ENCODE measurements at regions not wholly inside any gene's neighbourhood (a gene's known extent, or its start where the extent isn't known, plus 50 kb on each side); places are given as distances from the start of the nearest gene placed in this dataset.

GRCh38 chr2:14816069-14817060 lies 183.8 kb downstream of the LRATD1 start:
- H3K9me3 ChIP-seq (ENCODE audit: control insufficient read depth, insufficient read depth, low read length) = no peaks in the 10 kb centered on the region
- H3K36me3 ChIP-seq (ENCODE audit: control insufficient read depth, low read length) = no peaks in the 10 kb centered on the region
- no peak for TF ChIP-seq EZH2phosphoT487 (IDR thresholded peaks at IDR 0.05; ENCODE audit: borderline replicate concordance, low read length)
- no peak for TF ChIP-seq CTCF (IDR thresholded peaks at IDR 0.05; ENCODE audit: low read depth, low read length, poor library complexity, severe bottlenecking)
- no peak overlapping the region for H3K4me3 ChIP-seq (ENCODE audit: low read length)
- H3F3A ChIP-seq (ENCODE audit: control insufficient read depth, insufficient read depth) = no peaks in the 10 kb centered on the region
- no peaks in the 10 kb centered on the region for H3K4me1 ChIP-seq (ENCODE audit: control insufficient read depth, low read length)
- no peaks in the 10 kb centered on the region for H4K20me1 ChIP-seq (ENCODE audit: control insufficient read depth, insufficient read depth, low read depth, low read length)
- H3K27ac ChIP-seq (ENCODE audit: low read depth, low read length) = no peak overlapping the region
- no peaks in the 10 kb centered on the region for H3K9me2 ChIP-seq (replicated peaks; ENCODE audit: control insufficient read depth, low read length)
- H3K79me2 ChIP-seq (ENCODE audit: control insufficient read depth, low read length) = no peaks in the 10 kb centered on the region
- H3K4me2 ChIP-seq (ENCODE audit: low read length) = no peak overlapping the region
- no peaks in the 10 kb centered on the region for H3K27me3 ChIP-seq (ENCODE audit: control insufficient read depth, low read length)

DNA sequence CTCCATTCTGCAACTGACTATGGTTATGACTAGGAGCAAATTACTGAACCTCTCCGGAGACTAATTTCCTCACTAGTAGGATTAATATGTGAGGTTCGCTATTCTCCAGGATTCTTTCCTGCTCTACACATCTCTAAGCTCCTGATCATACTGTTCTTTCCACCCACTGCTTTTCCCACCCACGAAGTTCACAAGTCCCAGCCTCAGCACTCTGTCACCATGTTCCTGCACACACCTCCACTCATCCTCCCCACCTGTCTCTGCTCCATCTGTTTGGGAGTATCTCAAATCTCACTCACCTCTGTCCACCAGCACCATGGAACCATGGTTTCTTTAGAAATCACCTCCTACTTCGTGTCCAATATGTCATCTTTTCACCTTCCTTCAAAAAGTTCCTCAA lies 185.3 kb downstream of the LRATD1 start:
- H3K4me3 ChIP-seq (ENCODE audit: low read length) = no peak overlapping the region
- H3K79me2 ChIP-seq (ENCODE audit: control insufficient read depth, low read length) = no peaks in the 10 kb centered on the region
- H3K4me1 ChIP-seq (ENCODE audit: control insufficient read depth, low read length) = no peaks in the 10 kb centered on the region
- H3F3A ChIP-seq (ENCODE audit: control insufficient read depth, insufficient read depth) = no peaks in the 10 kb centered on the region
- no peaks in the 10 kb centered on the region for H4K20me1 ChIP-seq (ENCODE audit: control insufficient read depth, insufficient read depth, low read depth, low read length)
- H3K27ac ChIP-seq (ENCODE audit: low read depth, low read length) = no peak overlapping the region
- no peaks in the 10 kb centered on the region for H3K9me2 ChIP-seq (replicated peaks; ENCODE audit: control insufficient read depth, low read length)
- no peaks in the 10 kb centered on the region for H3K9me3 ChIP-seq (ENCODE audit: control insufficient read depth, insufficient read depth, low read length)
- H3K4me2 ChIP-seq (ENCODE audit: low read length) = no peak overlapping the region
- H3K27me3 ChIP-seq (ENCODE audit: control insufficient read depth, low read length) = no peaks in the 10 kb centered on the region
- no peaks in the 10 kb centered on the region for H3K36me3 ChIP-seq (ENCODE audit: control insufficient read depth, low read length)
- TF ChIP-seq CTCF (IDR thresholded peaks at IDR 0.05; ENCODE audit: low read depth, low read length, poor library complexity, severe bottlenecking) = no peak
- no peak for TF ChIP-seq EZH2phosphoT487 (IDR thresholded peaks at IDR 0.05; ENCODE audit: borderline replicate concordance, low read length)

DNA sequence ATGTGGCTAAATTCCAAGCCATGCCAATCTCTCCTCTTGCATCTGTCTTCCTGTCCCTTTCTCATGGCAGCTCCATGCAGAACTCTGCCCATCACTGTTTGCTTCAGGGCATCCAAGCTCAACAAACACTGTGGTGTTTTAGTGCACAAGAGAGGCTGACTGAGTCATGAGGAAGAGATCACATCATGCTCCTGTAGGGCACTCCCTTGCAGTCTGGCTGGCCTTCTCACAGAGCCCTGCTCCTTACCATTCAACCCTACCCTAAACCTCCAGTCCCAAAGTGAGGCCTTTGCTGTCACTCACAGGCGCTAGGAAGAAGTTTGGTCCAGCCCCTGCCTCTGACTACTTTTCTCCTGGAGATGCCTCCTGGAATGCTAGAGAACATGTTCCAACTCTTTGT lies 194.0 kb downstream of the LRATD1 start:
- H3K9me3 ChIP-seq (ENCODE audit: control insufficient read depth, insufficient read depth, low read length) = no peaks in the 10 kb centered on the region
- no peaks in the 10 kb centered on the region for H4K20me1 ChIP-seq (ENCODE audit: control insufficient read depth, insufficient read depth, low read depth, low read length)
- H3K36me3 ChIP-seq (ENCODE audit: control insufficient read depth, low read length) = no peaks in the 10 kb centered on the region
- H3K4me2 ChIP-seq (ENCODE audit: low read length) = no peak overlapping the region
- H3K27me3 ChIP-seq (ENCODE audit: control insufficient read depth, low read length) = no peaks in the 10 kb centered on the region
- H3K4me1 ChIP-seq (ENCODE audit: control insufficient read depth, low read length) = no peaks in the 10 kb centered on the region
- H3K4me3 ChIP-seq (ENCODE audit: low read length) = no peak overlapping the region
- TF ChIP-seq EZH2phosphoT487 (IDR thresholded peaks at IDR 0.05; ENCODE audit: borderline replicate concordance, low read length) (no peak), CTCF (IDR thresholded peaks at IDR 0.05; ENCODE audit: low read depth, low read length, poor library complexity, severe bottlenecking) (no peak)
- no peaks in the 10 kb centered on the region for H3K79me2 ChIP-seq (ENCODE audit: control insufficient read depth, low read length)
- H3K27ac ChIP-seq (ENCODE audit: low read depth, low read length) = no peak overlapping the region
- H3F3A ChIP-seq (ENCODE audit: control insufficient read depth, insufficient read depth) = no peaks in the 10 kb centered on the region
- no peaks in the 10 kb centered on the region for H3K9me2 ChIP-seq (replicated peaks; ENCODE audit: control insufficient read depth, low read length)

Measured in DOHH2 (cell line).